ENCODE measurements at regions not wholly inside any gene's neighbourhood (a gene's known extent, or its start where the extent isn't known, plus 50 kb on each side); places are given as distances from the start of the nearest gene placed in this dataset.
"Not testable (repeated sequence)": the region's sequence is repeated elsewhere in the genome, so short reads cannot be mapped to it uniquely, and the experiment has no call there.

- no peak overlapping the region for H3K27ac Mint-ChIP-seq
- H3K36me3 Mint-ChIP-seq (ENCODE audit: low read depth), result no peaks in the 10 kb centered on the region
- H3K27me3 Mint-ChIP-seq, result peaks cover 32% of the 10 kb centered on the region
- ChIA-PET CTCF (no interaction called here), POLR2A (no interaction called here)
- no peaks in the 10 kb centered on the region for H3K4me1 Mint-ChIP-seq
- no peaks in the 10 kb centered on the region for H3K9me3 Mint-ChIP-seq
- no peak overlapping the region for H3K4me3 Mint-ChIP-seq
- DNase-seq, result no peak
Observed at GRCh38 chr9:124149992-124150391, 107.8 kb upstream of the NEK6 start.

- no peak overlapping the region for H3K27ac Mint-ChIP-seq
- CTCF ChIA-PET, result no interaction called here
- H3K4me1 Mint-ChIP-seq, result no peaks in the 10 kb centered on the region
- peaks cover 48% of the 10 kb centered on the region for H3K27me3 Mint-ChIP-seq
- H3K36me3 Mint-ChIP-seq (ENCODE audit: low read depth), result no peaks in the 10 kb centered on the region
- DNase-seq, result no peak
- H3K9me3 Mint-ChIP-seq, result peaks cover 9% of the 10 kb centered on the region
- no peak overlapping the region for H3K4me3 Mint-ChIP-seq
- POLR2A ChIA-PET, result no interaction called here
Observed at GRCh38 chr9:124163760-124164255, 93.9 kb upstream of the NEK6 start.

DNA sequence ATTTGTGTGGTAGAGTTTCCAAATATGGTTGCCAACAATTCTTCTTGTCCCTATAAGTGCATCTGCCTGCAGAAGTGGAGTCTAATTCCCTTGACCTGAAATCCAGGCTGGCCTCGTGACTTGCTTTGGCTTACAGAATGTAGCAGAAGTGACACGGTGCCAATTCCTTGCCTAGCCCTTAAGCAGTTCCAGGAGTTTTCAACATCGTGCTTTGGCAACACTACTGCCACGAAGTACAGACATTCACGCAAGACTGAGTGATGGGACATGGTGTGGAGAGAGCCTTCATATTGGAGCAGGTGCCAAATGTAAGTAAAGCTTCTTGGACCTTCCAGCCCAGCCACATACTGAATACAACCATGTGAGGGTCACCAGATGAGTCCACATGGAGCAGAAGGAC, 92.9 kb upstream of the NEK6 start:
- no peak overlapping the region for H3K4me3 Mint-ChIP-seq
- H3K36me3 Mint-ChIP-seq (ENCODE audit: low read depth), result no peaks in the 10 kb centered on the region
- H3K27ac Mint-ChIP-seq, result no peak overlapping the region
- DNase-seq, result no peak
- H3K27me3 Mint-ChIP-seq, result peaks cover 51% of the 10 kb centered on the region
- ChIA-PET POLR2A (no interaction called here), CTCF (no interaction called here)
- peaks cover 9% of the 10 kb centered on the region for H3K9me3 Mint-ChIP-seq
- no peaks in the 10 kb centered on the region for H3K4me1 Mint-ChIP-seq

- H3K27ac Mint-ChIP-seq, result peak overlapping the region; percentile 28
- DNase-seq, result no peak
- H3K36me3 Mint-ChIP-seq (ENCODE audit: low read depth), result peaks cover 16% of the 10 kb centered on the region
- peaks cover 17% of the 10 kb centered on the region for H3K27me3 Mint-ChIP-seq
- ChIA-PET POLR2A (no interaction called here), CTCF (interaction anchor here (0.6 kb wide), 1 partner anchor 17 kb away, joined by 4 read pairs; no protein-coding TSS in a partner anchor)
- H3K4me1 Mint-ChIP-seq, result peaks cover 30% of the 10 kb centered on the region
- H3K4me3 Mint-ChIP-seq, result no peak overlapping the region
- H3K9me3 Mint-ChIP-seq, result peaks cover 22% of the 10 kb centered on the region
Observed at GRCh38 chr9:124174433-124174832, 83.3 kb upstream of the NEK6 start.

- H3K9me3 Mint-ChIP-seq; H3K4me3 Mint-ChIP-seq; POLR2A ChIA-PET; CTCF ChIA-PET; DNase-seq; H3K36me3 Mint-ChIP-seq (ENCODE audit: low read depth); H3K27ac Mint-ChIP-seq: not testable (repeated sequence)
- Mint-ChIP-seq H3K4me1 (peaks cover 12% of the 10 kb centered on the region), H3K27me3 (peaks cover 16% of the 10 kb centered on the region)
Observed at GRCh38 chr9:124177522-124177921, 80.2 kb upstream of the NEK6 start.

DNA sequence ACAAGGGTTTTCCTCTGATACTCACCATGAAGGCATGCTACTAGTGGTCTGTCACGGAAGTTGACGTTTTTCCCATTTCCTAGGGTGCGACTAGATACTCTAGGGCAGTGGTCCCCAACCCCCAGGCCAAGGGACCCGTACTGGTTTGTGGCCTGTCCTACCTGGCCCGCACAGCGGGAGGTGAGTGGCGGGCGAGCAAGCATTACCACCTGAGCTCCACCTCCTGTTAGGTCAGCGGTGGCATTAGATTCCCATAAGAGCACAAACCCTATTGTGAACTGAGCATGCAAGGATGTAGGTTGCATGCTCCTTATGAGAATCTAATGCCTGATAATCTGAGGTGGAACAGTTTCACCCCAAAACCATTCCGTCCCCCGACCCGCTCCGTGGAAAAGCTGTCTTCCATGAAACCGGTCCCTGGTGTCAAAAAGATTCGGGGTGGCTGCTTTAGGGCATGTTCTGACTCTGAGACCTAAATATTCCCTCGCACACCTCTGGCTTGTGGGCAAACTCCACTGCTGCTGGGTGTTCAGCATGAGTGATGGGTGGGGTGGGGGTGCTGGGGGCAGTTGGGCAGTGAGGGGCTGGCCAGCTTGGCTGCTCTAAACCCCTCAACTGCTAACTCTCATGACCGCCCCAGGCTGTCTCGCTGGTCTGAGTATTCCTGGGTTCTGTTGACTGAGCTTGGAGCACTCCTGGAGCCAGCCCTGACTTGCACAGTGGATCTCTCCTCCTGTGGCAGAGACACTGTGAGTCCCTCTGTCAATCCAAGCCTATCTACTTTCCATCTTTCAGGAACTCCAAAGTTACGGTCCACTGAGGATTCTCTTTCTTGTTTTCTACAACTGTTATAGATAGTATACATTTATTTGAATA, 78.3 kb upstream of the NEK6 start:
- peaks cover 3% of the 10 kb centered on the region for H3K36me3 Mint-ChIP-seq (ENCODE audit: low read depth)
- ChIA-PET POLR2A (no interaction called here), CTCF (interaction anchor here (2.0 kb wide), 1 partner anchor 9 kb away, joined by 4 read pairs; no protein-coding TSS in a partner anchor)

DNA sequence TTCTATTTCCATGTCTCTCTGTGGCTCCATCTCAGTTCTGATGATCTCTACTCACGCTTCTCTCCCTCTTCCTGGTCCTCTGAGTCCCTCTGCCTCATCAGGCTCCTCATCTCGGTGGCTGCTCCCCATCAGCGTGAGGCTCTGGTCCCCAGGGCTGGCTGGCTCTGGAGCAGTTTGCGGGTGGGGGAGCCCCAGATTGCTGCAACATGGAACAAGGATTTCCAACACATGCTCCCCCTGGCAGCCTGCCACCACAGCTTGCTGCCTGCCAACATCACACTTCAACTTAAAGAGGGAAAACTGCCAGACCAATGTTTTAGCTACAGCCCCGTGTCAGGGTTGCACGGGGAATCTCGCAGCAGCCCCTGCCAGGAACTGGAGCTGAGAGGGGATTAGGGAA, 77.2 kb upstream of the NEK6 start:
- no peak overlapping the region for H3K27ac Mint-ChIP-seq
- POLR2A ChIA-PET, result no interaction called here

More for the DNA sequence above, 78.3 kb upstream of the NEK6 start:
- no peak for DNase-seq
- Mint-ChIP-seq H3K4me1 (peaks cover 3% of the 10 kb centered on the region), H3K27ac (no peak overlapping the region), H3K9me3 (no peaks in the 10 kb centered on the region), H3K4me3 (no peak overlapping the region), H3K27me3 (peaks cover 30% of the 10 kb centered on the region)

DNA sequence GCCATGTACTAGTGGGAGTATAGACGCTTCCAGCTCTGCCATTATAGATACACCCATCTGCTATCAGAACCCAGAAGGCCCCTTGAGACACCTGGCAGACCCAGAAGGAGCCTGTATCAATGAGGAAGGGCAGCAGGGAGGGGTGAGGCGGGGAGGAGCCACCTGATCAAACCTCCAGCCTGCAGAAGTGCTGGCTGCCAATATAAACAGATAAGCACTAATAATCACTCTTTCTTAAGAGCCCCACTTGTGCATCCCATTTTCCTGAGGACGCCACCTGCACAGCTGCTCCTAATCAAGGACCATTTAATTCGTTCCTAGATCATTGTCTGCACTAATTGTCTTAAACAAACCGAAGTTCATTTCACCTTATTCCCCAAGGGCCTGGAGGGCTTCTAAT, 75.0 kb upstream of the NEK6 start:
- CTCF ChIA-PET, result interaction anchor here (0.6 to 1.5 kb wide), 3 partner anchors 41 to 79 kb away, joined by 4 read pairs; no protein-coding TSS in a partner anchor

More for the DNA sequence above, 77.2 kb upstream of the NEK6 start:
- Mint-ChIP-seq H3K4me1 (no peaks in the 10 kb centered on the region), H3K36me3 (ENCODE audit: low read depth) (no peaks in the 10 kb centered on the region), H3K9me3 (no peaks in the 10 kb centered on the region), H3K27me3 (peaks cover 34% of the 10 kb centered on the region), H3K4me3 (no peak overlapping the region)
- no peak for DNase-seq
- CTCF ChIA-PET, result no interaction called here

GRCh38 chr9:124183772-124184171, 74.0 kb upstream of the NEK6 start:
- POLR2A ChIA-PET, result no interaction called here
- CTCF ChIA-PET, result interaction anchor here (1.0 to 1.5 kb wide), 2 partner anchors 36 to 56 kb away, joined by 3 to 4 read pairs; no protein-coding TSS in a partner anchor
- no peaks in the 10 kb centered on the region for H3K9me3 Mint-ChIP-seq
- no peak overlapping the region for H3K27ac Mint-ChIP-seq
- no peaks in the 10 kb centered on the region for H3K4me1 Mint-ChIP-seq
- DNase-seq, result no peak
- H3K36me3 Mint-ChIP-seq (ENCODE audit: low read depth), result no peaks in the 10 kb centered on the region
- no peak overlapping the region for H3K4me3 Mint-ChIP-seq
- peaks cover 42% of the 10 kb centered on the region for H3K27me3 Mint-ChIP-seq

More for the DNA sequence above, 75.0 kb upstream of the NEK6 start:
- Mint-ChIP-seq H3K4me1 (no peaks in the 10 kb centered on the region), H3K27me3 (peaks cover 42% of the 10 kb centered on the region), H3K27ac (no peak overlapping the region), H3K36me3 (ENCODE audit: low read depth) (no peaks in the 10 kb centered on the region), H3K9me3 (no peaks in the 10 kb centered on the region), H3K4me3 (no peak overlapping the region)
- no peak for DNase-seq
- POLR2A ChIA-PET, result no interaction called here

GRCh38 chr9:124185413-124185812, 72.3 kb upstream of the NEK6 start:
- H3K4me1 Mint-ChIP-seq, result no peaks in the 10 kb centered on the region
- no peak overlapping the region for H3K4me3 Mint-ChIP-seq
- no peak for DNase-seq
- H3K9me3 Mint-ChIP-seq, result no peaks in the 10 kb centered on the region
- H3K27me3 Mint-ChIP-seq, result peaks cover 39% of the 10 kb centered on the region
- no peak overlapping the region for H3K27ac Mint-ChIP-seq
- no peaks in the 10 kb centered on the region for H3K36me3 Mint-ChIP-seq (ENCODE audit: low read depth)
- ChIA-PET POLR2A (no interaction called here), CTCF (interaction anchor here (0.8 to 1.4 kb wide), 3 partner anchors 10 to 474 kb away, joined by 3 read pairs; no protein-coding TSS in a partner anchor)

DNA sequence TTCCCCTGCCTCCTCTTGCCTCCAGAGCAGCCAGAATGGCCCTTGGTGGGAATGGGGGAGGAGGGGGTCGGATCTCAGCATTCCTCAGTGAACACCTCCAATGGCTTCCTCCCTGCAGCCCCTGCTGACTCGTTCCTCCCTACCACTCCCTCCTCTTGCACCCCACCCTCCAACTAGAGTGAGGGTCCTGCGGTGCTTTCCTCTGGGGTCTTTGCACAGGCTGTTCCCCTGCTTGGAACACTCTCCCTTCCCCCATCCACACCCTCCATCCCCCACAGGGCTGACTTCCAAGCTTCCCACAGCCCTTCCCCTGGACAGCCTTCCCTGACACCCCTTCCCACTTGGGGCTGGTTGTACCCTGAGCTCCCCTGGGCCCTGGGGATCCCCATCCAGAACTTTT, 70.4 kb upstream of the NEK6 start:
- ChIA-PET CTCF (interaction anchor here (0.6 to 1.6 kb wide), 2 partner anchors 11 to 1172 kb away, joined by 4 to 6 read pairs; no protein-coding TSS in a partner anchor), POLR2A (no interaction called here)
- no peak for DNase-seq
- no peaks in the 10 kb centered on the region for H3K9me3 Mint-ChIP-seq
- no peaks in the 10 kb centered on the region for H3K4me1 Mint-ChIP-seq
- H3K27me3 Mint-ChIP-seq, result peaks cover 32% of the 10 kb centered on the region
- no peak overlapping the region for H3K4me3 Mint-ChIP-seq
- no peaks in the 10 kb centered on the region for H3K36me3 Mint-ChIP-seq (ENCODE audit: low read depth)
- no peak overlapping the region for H3K27ac Mint-ChIP-seq

DNA sequence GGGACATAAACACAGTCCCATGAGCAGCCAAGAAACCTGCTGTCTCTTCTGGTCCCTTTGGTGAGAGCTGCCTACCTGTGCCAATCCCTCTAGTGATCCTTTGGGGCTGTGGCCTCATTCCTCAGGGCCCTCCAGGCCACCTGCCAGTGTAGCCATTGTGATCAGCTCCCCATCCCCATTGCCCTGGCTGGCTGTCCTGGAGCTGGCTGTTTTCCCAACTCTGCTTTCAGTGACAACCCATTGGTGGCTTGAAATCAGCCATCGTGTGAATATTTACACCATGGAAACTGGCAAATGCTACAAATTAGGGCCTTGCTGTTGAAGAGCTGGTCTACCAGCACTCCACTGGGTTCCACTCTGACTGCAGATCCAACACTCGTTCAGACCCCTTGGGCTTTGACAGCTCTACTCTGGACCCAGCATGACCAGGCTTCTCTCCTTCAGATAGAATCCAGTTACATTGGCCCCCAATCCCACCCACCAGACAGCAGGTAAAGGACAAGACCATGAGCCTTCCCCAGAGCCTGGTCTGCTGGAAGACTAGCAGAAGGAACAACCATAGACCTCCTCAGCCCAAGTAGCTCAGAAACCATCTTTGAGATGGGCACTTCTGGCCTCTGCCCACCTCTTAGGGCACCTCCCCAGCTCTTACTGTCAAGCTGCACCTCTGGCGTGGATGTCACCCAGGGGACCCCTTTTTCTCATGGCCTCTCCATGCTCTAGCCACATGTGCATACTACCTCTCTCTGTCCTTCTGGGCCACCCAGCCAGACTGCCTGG, 69.2 kb upstream of the NEK6 start:
- ChIA-PET POLR2A (no interaction called here), CTCF (interaction anchor here (0.8 to 1.6 kb wide), 4 partner anchors 9 to 14 kb away, joined by 3 to 6 read pairs (median 4); no protein-coding TSS in a partner anchor)
- Mint-ChIP-seq H3K27me3 (peaks cover 25% of the 10 kb centered on the region), H3K9me3 (no peaks in the 10 kb centered on the region), H3K4me1 (no peaks in the 10 kb centered on the region), H3K27ac (no peak overlapping the region), H3K4me3 (no peak overlapping the region), H3K36me3 (ENCODE audit: low read depth) (no peaks in the 10 kb centered on the region)
- DNase-seq, result no peak

- Mint-ChIP-seq H3K27me3 (peaks cover 15% of the 10 kb centered on the region), H3K36me3 (ENCODE audit: low read depth) (no peaks in the 10 kb centered on the region), H3K9me3 (peaks cover 4% of the 10 kb centered on the region), H3K4me3 (no peak overlapping the region), H3K4me1 (no peaks in the 10 kb centered on the region), H3K27ac (no peak overlapping the region)
- POLR2A ChIA-PET, result no interaction called here
- CTCF ChIA-PET, result interaction anchor here (0.6 kb wide), 1 partner anchor 1351 kb away, joined by 3 read pairs; no protein-coding TSS in a partner anchor
- DNase-seq, result no peak
Observed at GRCh38 chr9:124190761-124191160, 67.0 kb upstream of the NEK6 start.

Data from activated CD4-positive, alpha-beta T cell treated with anti-CD3 and anti-CD28 coated beads, Interleukin-2, amount 10 ng/mL, durations not matched to agents 7 days and 5 days (primary cell).